ENCODE measurements at regions not wholly inside any gene's neighbourhood (a gene's known extent, or its start where the extent isn't known, plus 50 kb on each side); places are given as distances from the start of the nearest gene placed in this dataset. TPM values are rescaled to one million over a fixed set of nuclear protein-coding genes. Genes with fewer than 3 reads are reported as not detected.

DNA sequence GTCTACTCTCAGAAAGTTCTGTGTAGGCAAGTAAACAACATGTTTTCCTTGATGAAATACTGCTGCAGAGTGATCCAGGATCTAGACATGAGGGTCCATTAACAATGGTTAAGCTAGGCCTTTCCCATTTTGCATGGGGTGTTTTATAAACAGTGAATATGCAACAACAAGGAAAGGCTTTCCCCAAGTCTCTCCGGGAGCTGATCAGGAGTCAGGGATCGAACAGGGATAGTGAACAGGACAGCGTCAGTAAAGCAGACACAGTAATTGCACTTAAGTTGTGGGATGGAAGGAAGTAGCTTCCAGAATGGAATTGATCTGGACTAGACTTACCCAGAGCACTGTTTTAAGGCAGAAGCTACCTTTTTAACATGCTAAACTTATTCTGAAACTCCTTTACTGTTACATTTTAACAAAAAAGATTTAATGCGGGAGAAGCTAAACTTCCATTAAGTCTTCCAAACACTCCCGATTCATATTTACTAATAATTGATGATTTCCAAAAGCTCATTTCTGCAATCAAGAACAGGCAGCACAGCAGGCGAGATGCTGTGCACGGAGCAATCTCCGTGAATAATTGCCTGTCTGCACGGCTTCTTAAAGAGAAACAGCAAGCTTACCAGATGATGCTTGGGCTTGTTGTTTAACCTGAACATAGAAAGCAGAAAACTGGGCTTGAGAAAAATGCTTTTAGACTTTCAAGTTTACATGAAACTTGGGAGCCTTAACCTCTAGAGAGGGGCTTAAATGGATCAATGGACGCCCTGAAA is 50.3 kb upstream of the DOCK1 start:
- WGBS (ENCODE audit: insufficient coverage) = 45% methylated on average over 7 of the region's 10 CpGs
- Histone ChIP-seq H3K9me3 (ENCODE audit: control insufficient read depth, insufficient read depth, low read length) (no peaks in the 10 kb centered on the region), H3K4me3 (ENCODE audit: low read depth, low read length) (no peak overlapping the region), H3K27me3 (ENCODE audit: control insufficient read depth, insufficient read depth, low read length) (no peaks in the 10 kb centered on the region), H3K36me3 (ENCODE audit: control insufficient read depth, insufficient read depth, low read length) (no peaks in the 10 kb centered on the region), H3K27ac (ENCODE audit: low read depth, low read length) (no peak overlapping the region), H3K4me1 (ENCODE audit: control insufficient read depth, insufficient read depth, low read length) (no peaks in the 10 kb centered on the region)
- peak in 1 of 6 donors; percentile 85 for DNase-seq (ENCODE audit: low read depth in 4 of 6, low spot score in 6 of 6)

Small RNA genes lying in the stretch of these regions (small RNA-seq; reads per million reads assigned to genes)
- not detected for gene RF00271 (ENCODE audit: low replicate concordance)

All from spinal cord (tissue), 10 donors.